ENCODE measurements at regions not wholly inside any gene's neighbourhood (a gene's known extent, or its start where the extent isn't known, plus 50 kb on each side); places are given as distances from the start of the nearest gene placed in this dataset.

DNA sequence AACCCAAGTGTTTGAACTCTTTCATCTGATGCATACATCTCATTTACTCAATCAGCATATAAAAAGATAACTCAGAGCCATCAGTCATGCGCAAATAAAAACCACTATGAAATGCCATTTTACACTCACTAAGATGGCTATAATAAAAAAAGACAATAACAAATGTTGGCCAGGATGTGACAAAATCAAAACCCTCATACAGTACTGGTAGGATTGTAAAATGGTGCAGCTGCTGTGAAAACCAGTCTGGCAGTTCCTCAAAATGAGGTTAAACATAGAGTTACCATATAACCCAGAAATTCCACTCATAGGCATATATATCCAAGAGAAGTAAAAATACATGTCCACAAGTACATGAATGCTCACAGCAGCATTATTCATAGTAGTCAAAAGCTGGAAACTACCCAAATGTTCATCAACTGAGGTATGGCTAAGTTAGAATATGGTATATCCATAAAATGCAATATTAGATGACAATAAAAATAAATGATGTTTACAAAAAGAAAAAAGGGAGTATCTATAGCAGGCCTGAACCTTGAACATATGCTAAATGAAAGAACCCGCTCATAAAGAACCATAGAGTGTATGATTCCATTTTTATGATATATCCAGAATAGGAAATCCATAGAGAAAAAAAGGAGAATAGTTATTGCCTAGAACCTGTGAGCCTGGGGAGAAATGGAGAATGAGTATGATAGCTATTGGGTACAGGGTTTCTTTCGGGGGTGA is 265.1 kb downstream of the SIPA1L2 start:
- no peak overlapping the region for H3K23ac ChIP-seq (ENCODE audit: insufficient read length)
- H3K79me1 ChIP-seq (ENCODE audit: low read depth, low read length) = no peaks in the 10 kb centered on the region
- no peaks in the 10 kb centered on the region for H3K36me3 ChIP-seq (ENCODE audit: control insufficient read depth in 2 of 4, insufficient read depth in 4 of 4, low read length in 3 of 4)
- no peak for DNase-seq (ENCODE audit: low read depth in 1 of 2, low spot score in 2 of 2)
- WGBS, 2 experiments (ENCODE audit: extremely low coverage in 1 of 2, insufficient coverage in 1 of 2, insufficient read length in 1 of 2, insufficient replicate concordance in 2 of 2, low coverage in 1 of 2, low lambda C conversion rate in 2 of 2, missing lambda C conversion rate in 1 of 2) = 82% methylated on average over 3 of the region's 3 CpGs; no CpG with 5 or more reads in 1 of the 2 experiments
- no peak for TF ChIP-seq SIN3A (conservative IDR thresholded peaks at IDR 0.05 in 1 of 2, IDR thresholded peaks at IDR 0.05 in 1 of 2; ENCODE audit: low read depth in 1 of 2, low read length in 2 of 2)
- no peak for TF ChIP-seq SUZ12 (IDR thresholded peaks at IDR 0.05; ENCODE audit: low read length)
- TF ChIP-seq RFX5 (IDR thresholded peaks at IDR 0.05; ENCODE audit: borderline replicate concordance, low read depth, low read length) = no peak
- no peak for TF ChIP-seq RBBP5 (IDR thresholded peaks at IDR 0.05; ENCODE audit: borderline replicate concordance, low read depth, low read length)
- TF ChIP-seq, protein P1, sequence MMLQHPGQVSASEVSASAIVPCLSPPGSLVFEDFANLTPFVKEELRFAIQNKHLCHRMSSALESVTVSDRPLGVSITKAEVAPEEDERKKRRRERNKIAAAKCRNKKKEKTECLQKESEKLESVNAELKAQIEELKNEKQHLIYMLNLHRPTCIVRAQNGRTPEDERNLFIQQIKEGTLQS (IDR thresholded peaks at IDR 0.05; ENCODE audit: insufficient read depth, low read depth, low read length) = no peak
- no peak for TF ChIP-seq CHD2 (IDR thresholded peaks at IDR 0.05; ENCODE audit: low read length)
- no peak for TF ChIP-seq SRF (IDR thresholded peaks at IDR 0.05; ENCODE audit: low read depth, low read length)
- no peak for TF ChIP-seq CTBP2 (IDR thresholded peaks at IDR 0.05; ENCODE audit: borderline replicate concordance, insufficient read depth, insufficient read length, low read length)
- TF ChIP-seq, protein P2, sequence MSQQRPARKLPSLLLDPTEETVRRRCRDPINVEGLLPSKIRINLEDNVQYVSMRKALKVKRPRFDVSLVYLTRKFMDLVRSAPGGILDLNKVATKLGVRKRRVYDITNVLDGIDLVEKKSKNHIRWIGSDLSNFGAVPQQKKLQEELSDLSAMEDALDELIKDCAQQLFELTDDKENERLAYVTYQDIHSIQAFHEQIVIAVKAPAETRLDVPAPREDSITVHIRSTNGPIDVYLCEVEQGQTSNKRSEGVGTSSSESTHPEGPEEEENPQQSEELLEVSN (IDR thresholded peaks at IDR 0.05) = no peak
- no peak for TF ChIP-seq CREB1 (IDR thresholded peaks at IDR 0.05)
- H2BK20ac ChIP-seq (ENCODE audit: low read length) = no peak overlapping the region
- no peak overlapping the region for H2BK120ac ChIP-seq (replicated peaks; ENCODE audit: low read depth, low read length)
- H4K5ac ChIP-seq (ENCODE audit: insufficient read length, low read depth, low read length) = no peak overlapping the region
- H3K9ac ChIP-seq (replicated peaks in 1 of 4; ENCODE audit: extremely low read depth in 1 of 4, low read depth in 3 of 4, low read length in 3 of 4) = no peak overlapping the region
- no peak overlapping the region for H2AFZ ChIP-seq (ENCODE audit: low read length)
- H3K79me2 ChIP-seq (ENCODE audit: control insufficient read depth in 1 of 2, insufficient read depth in 2 of 2, low read length in 2 of 2) = no peaks in the 10 kb centered on the region
- no peak overlapping the region for H2BK12ac ChIP-seq (ENCODE audit: low read depth, low read length)
- H3K27ac ChIP-seq (ENCODE audit: low read depth, low read length) = no peak overlapping the region
- H3K56ac ChIP-seq (replicated peaks; ENCODE audit: insufficient read length, low read depth, low read length) = no peak overlapping the region
- no peak overlapping the region for H2BK5ac ChIP-seq (ENCODE audit: low read depth, low read length)
- no peak overlapping the region for H3K4me2 ChIP-seq (ENCODE audit: insufficient read depth in 1 of 2, low read depth in 2 of 2, low read length in 2 of 2)
- H3K4me1 ChIP-seq (replicated peaks in 1 of 4; ENCODE audit: control insufficient read depth in 3 of 4, insufficient read depth in 4 of 4, low read length in 3 of 4) = peaks cover 0 to 5% (median 2%) of the 10 kb centered on the region in 4 experiments; a peak in 3 of 7 replicates
- no peaks in the 10 kb centered on the region for H3K9me3 ChIP-seq (ENCODE audit: insufficient read depth in 2 of 2, low read depth in 1 of 2, low read length in 1 of 2)
- H2AK5ac ChIP-seq (ENCODE audit: low read depth, low read length) = no peak overlapping the region
- peaks cover 0 to 3% (median 0%) of the 10 kb centered on the region in 4 experiments; a peak in 1 of 7 replicates for H3K27me3 ChIP-seq (replicated peaks in 1 of 4; ENCODE audit: control insufficient read depth in 3 of 4, extremely low read depth in 1 of 4, insufficient read depth in 3 of 4, low read length in 3 of 4)
- no peak overlapping the region for H3K4ac ChIP-seq (replicated peaks; ENCODE audit: insufficient read length, low read depth, low read length)
- no peak overlapping the region for H3K14ac ChIP-seq (ENCODE audit: insufficient read length)
- H3K18ac ChIP-seq (ENCODE audit: extremely low read depth, low read length) = no peak overlapping the region
- H3K4me3 ChIP-seq (ENCODE audit: extremely low read depth in 1 of 4, insufficient read depth in 2 of 4, low read depth in 3 of 4, low read length in 4 of 4) = no peak overlapping the region
- FAIRE-seq = no peak
- no peaks in the 10 kb centered on the region for H3K23me2 ChIP-seq (ENCODE audit: low read depth, low read length)
- no peak overlapping the region for H4K91ac ChIP-seq (replicated peaks; ENCODE audit: insufficient read length, low read length)
- H2BK15ac ChIP-seq (ENCODE audit: low read length) = no peak overlapping the region
- ChIA-PET POLR2A (ENCODE audit: partially characterized antibody) (no interaction called here), CTCF (ENCODE audit: partially characterized antibody) (no interaction called here)
- H4K20me1 ChIP-seq (replicated peaks in 1 of 2; ENCODE audit: control insufficient read depth in 1 of 2, insufficient read depth in 2 of 2, low read length in 2 of 2) = no peaks in the 10 kb centered on the region
- no peak overlapping the region for H4K8ac ChIP-seq (ENCODE audit: extremely low read depth, insufficient read depth, low read length)

All from H1 (cell line).